Glutamatergic neuron (in vitro differentiated cells): ENCODE measurements at regions not wholly inside any gene's neighbourhood (a gene's known extent, or its start where the extent isn't known, plus 50 kb on each side); places are given as distances from the start of the nearest gene placed in this dataset.

Experiments
- DNase-seq: peaks from one replicate; pipeline ENCODE4 v3.0.0; 2022
- H3K27ac Mint-ChIP-seq: one replicate; pipeline ENCODE4 v1.8.0; 2020; ENCODE audit warnings: mild to moderate bottlenecking, mixed read lengths, inconsistent platforms; ENCODE audit not compliant: unreplicated experiment
- H3K27me3 Mint-ChIP-seq: one replicate; pipeline ENCODE4 v1.8.0; 2020; ENCODE audit warnings: mild to moderate bottlenecking, moderate library complexity, mixed read lengths, inconsistent platforms; ENCODE audit not compliant: unreplicated experiment
- H3K36me3 Mint-ChIP-seq: one replicate; pipeline ENCODE4 v1.8.0; 2020; ENCODE audit warnings: mild to moderate bottlenecking, mixed read lengths, inconsistent platforms; ENCODE audit not compliant: unreplicated experiment
- H3K4me1 Mint-ChIP-seq: one replicate; pipeline ENCODE4 v1.8.0; 2020; ENCODE audit warnings: mild to moderate bottlenecking, low read depth, mixed read lengths, inconsistent platforms; ENCODE audit not compliant: unreplicated experiment
- H3K4me3 Mint-ChIP-seq: one replicate; pipeline ENCODE4 v1.8.0; 2020; ENCODE audit warnings: mild to moderate bottlenecking, mixed read lengths, inconsistent platforms; ENCODE audit not compliant: unreplicated experiment
- H3K9me3 Mint-ChIP-seq: one replicate; pipeline ENCODE4 v1.8.0; 2020; ENCODE audit warnings: mild to moderate bottlenecking, moderate library complexity, mixed read lengths, inconsistent platforms; ENCODE audit not compliant: unreplicated experiment
- CTCF ChIP-seq: fragments of 200-600 bp; sonication (generic); IDR thresholded peaks from one replicate; pipeline ENCODE4 v1.5.0; 2021; ENCODE audit not compliant: partially characterized antibody, unreplicated experiment

DNA sequence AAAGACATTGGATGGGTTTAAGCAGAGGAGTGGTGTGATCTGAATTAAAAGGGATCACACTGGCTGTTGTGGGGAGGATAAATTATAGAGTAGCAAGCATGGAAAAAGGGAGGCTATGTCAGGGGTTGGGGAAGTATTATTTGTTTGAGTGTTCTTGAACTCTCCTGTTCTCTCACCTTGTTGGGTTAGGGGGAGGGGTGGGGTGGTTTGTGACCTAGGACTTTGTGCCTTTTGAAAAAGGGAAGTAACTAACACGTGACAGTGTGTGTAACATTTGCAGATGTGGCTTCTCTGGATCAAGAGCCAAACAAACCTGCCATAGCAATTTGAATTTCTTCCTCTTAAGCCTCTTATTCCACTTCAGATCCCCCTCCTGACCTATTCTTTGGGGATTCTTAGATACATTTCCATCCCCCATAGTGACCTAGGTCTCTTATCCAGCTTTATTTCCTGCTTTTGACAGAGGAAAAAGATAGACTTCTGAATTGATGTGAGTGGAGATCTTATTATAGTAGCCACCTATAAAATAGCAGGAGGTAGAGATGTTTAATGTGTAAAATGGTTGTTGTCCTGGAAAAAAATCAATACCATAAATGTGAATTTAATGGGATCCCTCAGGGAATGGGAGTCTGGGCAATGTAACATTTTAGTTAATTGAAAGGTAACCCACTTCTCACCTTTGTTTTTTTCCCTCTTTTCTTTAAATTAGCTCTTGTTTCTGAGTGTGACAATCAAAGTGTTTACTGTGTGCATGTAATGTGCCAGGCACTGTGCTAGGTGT lies 120.4 kb downstream of the CT47B1 start:
- Mint-ChIP-seq H3K4me3 (no peak overlapping the region), H3K9me3 (no peaks in the 10 kb centered on the region), H3K4me1 (peaks cover 5% of the 10 kb centered on the region), H3K27me3 (no peaks in the 10 kb centered on the region), H3K27ac (no peak overlapping the region), H3K36me3 (no peaks in the 10 kb centered on the region)
- no peak for DNase-seq
- no peak for TF ChIP-seq CTCF

GRCh38 chrX:120753413-120754251 lies 122.0 kb downstream of the CT47B1 start:
- Mint-ChIP-seq H3K9me3 (no peaks in the 10 kb centered on the region), H3K4me1 (peaks cover 5% of the 10 kb centered on the region), H3K36me3 (no peaks in the 10 kb centered on the region), H3K27me3 (no peaks in the 10 kb centered on the region), H3K4me3 (no peak overlapping the region), H3K27ac (no peak overlapping the region)
- no peak for DNase-seq
- no peak for TF ChIP-seq CTCF

DNA sequence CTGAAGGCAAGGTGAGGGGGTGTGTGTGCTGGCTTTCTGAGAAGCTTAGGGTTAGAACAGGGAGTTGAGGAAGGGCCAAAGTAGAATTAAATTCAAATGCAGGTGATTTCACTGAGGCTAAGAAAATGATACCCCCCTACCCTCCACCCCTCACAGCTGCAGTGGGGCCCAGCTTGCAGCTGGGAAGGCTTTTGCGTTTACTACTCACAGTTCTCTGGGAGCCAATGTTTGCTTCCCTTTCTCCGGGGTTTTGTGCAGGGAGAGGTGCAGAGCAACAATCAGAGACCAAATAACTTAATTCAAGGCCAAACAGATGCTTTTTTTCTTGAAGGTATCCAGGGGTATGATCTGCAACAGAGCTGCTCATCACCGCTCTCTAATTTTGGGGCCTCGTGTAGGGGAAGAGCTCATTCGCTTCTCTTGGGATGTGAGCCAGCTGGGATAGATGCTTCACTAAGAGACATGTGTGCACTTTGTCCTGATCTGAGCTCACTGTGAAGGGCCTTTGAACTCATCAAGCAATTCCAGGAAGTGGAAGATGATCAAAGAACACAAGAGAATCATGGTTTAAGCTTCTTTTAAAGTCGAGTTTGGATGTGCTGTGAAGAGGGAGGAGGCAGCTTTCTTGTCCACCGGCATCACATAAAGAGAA lies 122.7 kb upstream of the C1GALT1C1 start:
- no peak for TF ChIP-seq CTCF
- no peak overlapping the region for H3K27ac Mint-ChIP-seq
- DNase-seq, result no peak
- H3K27me3 Mint-ChIP-seq, result no peaks in the 10 kb centered on the region
- H3K9me3 Mint-ChIP-seq, result no peaks in the 10 kb centered on the region
- no peaks in the 10 kb centered on the region for H3K36me3 Mint-ChIP-seq
- no peak overlapping the region for H3K4me3 Mint-ChIP-seq
- H3K4me1 Mint-ChIP-seq, result peaks cover 5% of the 10 kb centered on the region

DNA sequence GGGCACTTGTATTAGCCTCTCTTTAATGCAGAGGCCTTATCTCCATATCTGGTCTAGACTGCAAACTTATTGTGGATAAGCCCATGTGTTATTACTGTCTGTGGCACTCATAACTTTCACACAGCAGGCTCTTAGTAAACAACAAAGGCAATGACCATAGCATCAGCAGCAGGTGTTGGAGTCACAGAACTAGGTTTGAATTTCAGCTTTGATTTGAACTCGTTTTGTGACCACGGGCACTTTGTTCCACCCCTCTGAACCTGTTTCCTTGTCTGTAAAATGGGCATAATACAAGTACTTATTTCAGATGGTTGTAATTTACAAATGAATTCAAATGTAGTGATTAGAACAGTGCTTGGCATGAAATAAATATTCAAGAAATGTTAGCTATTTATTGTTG lies 121.8 kb upstream of the C1GALT1C1 start:
- no peak overlapping the region for H3K4me3 Mint-ChIP-seq
- no peak overlapping the region for H3K27ac Mint-ChIP-seq
- H3K27me3 Mint-ChIP-seq, result no peaks in the 10 kb centered on the region
- peaks cover 5% of the 10 kb centered on the region for H3K4me1 Mint-ChIP-seq
- no peaks in the 10 kb centered on the region for H3K9me3 Mint-ChIP-seq
- TF ChIP-seq CTCF, result no peak
- no peaks in the 10 kb centered on the region for H3K36me3 Mint-ChIP-seq
- no peak for DNase-seq
